Ishikawa (cell line): ENCODE measurements at regions not wholly inside any gene's neighbourhood (a gene's known extent, or its start where the extent isn't known, plus 50 kb on each side); places are given as distances from the start of the nearest gene placed in this dataset.

ENCODE experiments used
- EP300 ChIP-seq: IDR thresholded peaks from 2 replicates; pipeline ENCODE4 v1.6.1; 2012; ENCODE audit warnings: borderline replicate concordance
- TAF1 ChIP-seq: IDR thresholded peaks from 2 replicates; pipeline ENCODE4 v1.6.1; 2012; ENCODE audit warnings: low read depth, mild to moderate bottlenecking

DNA sequence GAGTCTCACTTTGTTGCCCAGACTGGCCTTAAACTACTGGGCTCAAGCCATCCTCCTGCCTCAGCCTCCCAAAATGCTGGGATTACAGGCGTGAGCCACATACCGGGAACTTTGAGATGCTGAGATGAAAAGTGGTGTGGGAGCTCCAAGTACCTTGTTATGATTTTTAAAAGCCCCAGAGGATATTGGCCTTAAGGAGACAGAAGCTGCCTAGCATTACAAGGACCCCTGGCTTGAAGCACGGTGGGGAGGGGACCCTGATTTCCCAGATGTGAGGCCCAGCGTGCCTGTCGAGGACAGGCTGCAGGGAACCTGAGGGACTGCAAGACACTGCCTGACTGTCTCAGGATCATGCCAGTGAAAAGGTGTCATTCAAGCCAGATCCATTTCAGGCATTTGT, 75.3 kb upstream of the TIAM2 start:
- TF ChIP-seq TAF1 (no peak), EP300 (no peak)
